K562 (cell line): ENCODE measurements at regions not wholly inside any gene's neighbourhood (a gene's known extent, or its start where the extent isn't known, plus 50 kb on each side); places are given as distances from the start of the nearest gene placed in this dataset.

Source experiments
- ATAC-seq: fragments of 200-7000 bp; cut with Tn5 transposase; 3 replicates; pipeline ENCODE4 v1.9.1; 2020; ENCODE audit warnings: moderate library complexity
- BruUV-seq: library from RNA; stranded (reverse); fragments of 400-500 nt; replicated peaks from 2 replicates; lab custom pipeline; 2021; lab: Mats Ljungman, UMichigan
- CTCF ChIA-PET: fragments of 300-600 bp; formaldehyde crosslinking; extraction: SDS; loops from one replicate; lab custom pipeline; 2021; ENCODE audit warnings: low intra/inter-chr PET ratio; lab: Yijun Ruan, JAX
- POLR2A ChIA-PET: fragments of 300-600, 350-650 bp; sonication (Branson Sonifier 250); formaldehyde crosslinking; extraction: SDS; loops from one replicate; lab custom pipeline; 2021; ENCODE audit warnings: antibody characterized with exemption, inconsistent platforms; lab: Yijun Ruan, JAX
- DNase-seq, 4 experiments: peaks; one replicate each; pipeline versions ENCODE4 v3.0.0 to v3.0.0-alpha.2; 2011 to 2018; ENCODE audit warnings: low spot score in 3 of 4, mixed read lengths in 3 of 4; ENCODE audit errors: extremely low read depth in 1 of 4
- FAIRE-seq: peaks from 2 replicates; lab custom pipeline; 2011; peaks lifted over from hg19 to GRCh38; lab: Jason Lieb, UNC
- H2AFZ ChIP-seq: 2 replicates; pipeline ENCODE4 v1.6.0; 2011; ENCODE audit warnings: low read depth, low read length, control low read depth, inconsistent platforms
- H3K27ac ChIP-seq: fragments of 200-600 bp; 3 replicates; pipeline ENCODE4 v1.8.0; 2011; ENCODE audit warnings: low read depth, mild to moderate bottlenecking, control low read depth, inconsistent platforms, low read length, moderate library complexity, mixed read lengths; ENCODE audit errors: extremely low read depth
- H3K27me3 ChIP-seq, 2 experiments: fragments of 300-600 bp in 1 of 2; 2 replicates in 1 of 2; 3 replicates in 1 of 2; pipeline versions ENCODE4 v1.6.0 to v1.8.0; 2011; ENCODE audit warnings: inconsistent platforms in 2 of 2, low read length in 2 of 2, mild to moderate bottlenecking in 1 of 2, mixed read lengths in 1 of 2, moderate library complexity in 1 of 2; ENCODE audit not compliant: control insufficient read depth in 2 of 2, insufficient read depth in 2 of 2
- H3K36me3 ChIP-seq: fragments of 300-600 bp; 3 replicates; pipeline ENCODE4 v1.8.0; 2011; ENCODE audit warnings: mild to moderate bottlenecking, low read length, inconsistent platforms; ENCODE audit not compliant: control insufficient read depth, insufficient read depth
- H3K4me1 ChIP-seq, 2 experiments: fragments of 200-600 bp in 1 of 2; replicated peaks in 1 of 2; 2 replicates in 1 of 2; 3 replicates in 1 of 2; pipeline versions ENCODE4 v1.5.1 to v1.8.0; 2011; ENCODE audit warnings: inconsistent platforms in 2 of 2, low read length in 2 of 2, mild to moderate bottlenecking in 1 of 2, mixed read lengths in 1 of 2, moderate library complexity in 1 of 2; ENCODE audit not compliant: control insufficient read depth in 2 of 2, insufficient read depth in 2 of 2
- H3K4me2 ChIP-seq: 2 replicates; pipeline ENCODE4 v1.6.1; 2011; ENCODE audit warnings: low read length, control low read depth, inconsistent platforms, mixed read lengths; ENCODE audit not compliant: insufficient read depth
- H3K4me3 ChIP-seq: fragments of 200-600 bp; sonication (generic), shearing (Covaris generic); 2 replicates; pipeline ENCODE4 v1.5.1; 2016; ENCODE audit warnings: control low read depth, inconsistent platforms
- H3K79me2 ChIP-seq: fragments of 200-600 bp; 3 replicates; pipeline ENCODE4 v1.8.0; 2011; ENCODE audit warnings: low read length, inconsistent platforms; ENCODE audit not compliant: control insufficient read depth, insufficient read depth
- H3K9ac ChIP-seq, 2 experiments: 2 replicates each; pipeline versions ENCODE4 v1.6.0 to v1.6.1; 2011; ENCODE audit warnings: low read depth in 2 of 2, low read length in 2 of 2, control low read depth in 1 of 2, inconsistent platforms in 1 of 2, mild to moderate bottlenecking in 1 of 2, mixed read lengths in 1 of 2; ENCODE audit not compliant: insufficient read depth in 1 of 2
- H3K9me1 ChIP-seq: one replicate; pipeline ENCODE4 v1.6.0; 2011; ENCODE audit warnings: inconsistent platforms, mild to moderate bottlenecking, low read length, moderate library complexity; ENCODE audit not compliant: control insufficient read depth, insufficient read depth
- H3K9me3 ChIP-seq: replicated peaks from 2 replicates; pipeline ENCODE4 v1.5.1; 2011; ENCODE audit warnings: low read depth, low read length, inconsistent platforms; ENCODE audit not compliant: control insufficient read depth, insufficient read depth
- H4K20me1 ChIP-seq: replicated peaks from 2 replicates; pipeline ENCODE4 v1.6.1; 2011; ENCODE audit warnings: low read length, inconsistent platforms, mixed read lengths; ENCODE audit not compliant: control insufficient read depth, insufficient read depth
- DACH1 ChIP-seq: fragments of 450-650 bp; IDR thresholded peaks from 2 replicates; pipeline ENCODE4 v1.6.1; 2018; ENCODE audit not compliant: partially characterized antibody
- DDX20 ChIP-seq: fragments of 450-650 bp; IDR thresholded peaks from 2 replicates; pipeline ENCODE4 v1.6.1; 2016; ENCODE audit warnings: missing genetic modification characterization, low read depth, mild to moderate bottlenecking, missing compliant biosample characterization, moderate library complexity
- ETS1 ChIP-seq: conservative IDR thresholded peaks from 2 replicates; pipeline ENCODE4 v1.6.1; 2011; ENCODE audit warnings: low read depth, mild to moderate bottlenecking, low read length; ENCODE audit not compliant: control insufficient read depth
- ETV1 ChIP-seq: fragments of 450-650 bp; conservative IDR thresholded peaks from 2 replicates; pipeline ENCODE4 v1.6.1; 2016; ENCODE audit warnings: missing genetic modification characterization, control low read depth, low read depth, missing compliant biosample characterization
- KLF10 ChIP-seq: fragments of 250-450 bp; sonication (Bioruptor Pico); IDR thresholded peaks from 2 replicates; pipeline ENCODE4 v1.6.1; 2021; ENCODE audit warnings: matching md5 sums
- MECOM ChIP-seq: fragments of 250-450 bp; sonication (Bioruptor Pico); IDR thresholded peaks from 2 replicates; pipeline ENCODE4 v1.8.0; 2022; ENCODE audit warnings: inconsistent platforms
- SIN3B ChIP-seq: fragments of 450-650 bp; IDR thresholded peaks from 2 replicates; pipeline ENCODE4 v1.6.1; 2017; ENCODE audit warnings: low read depth, mild to moderate bottlenecking, moderate library complexity
- SIRT6 ChIP-seq: IDR thresholded peaks from one replicate; pipeline ENCODE4 v1.6.1; 2012; ENCODE audit warnings: low read depth, mild to moderate bottlenecking, control low read depth, inconsistent platforms, low read length, moderate library complexity
- ZKSCAN1 ChIP-seq: fragments of 150-350 bp; IDR thresholded peaks from 2 replicates; pipeline ENCODE4 v1.6.1; 2016; ENCODE audit warnings: low read depth, low read length
- ZNF121 ChIP-seq: sonication (generic); formaldehyde crosslinking; conservative IDR thresholded peaks from 2 replicates; pipeline ENCODE4 v1.8.0; 2022; ENCODE audit warnings: missing genetic modification reagents
- ZNF444 ChIP-seq: fragments of 250-450 bp; sonication (Bioruptor Pico); IDR thresholded peaks from 2 replicates; pipeline ENCODE4 v1.4.0; 2020; ENCODE audit warnings: mild to moderate bottlenecking, moderate library complexity
- ZNF592 ChIP-seq: fragments of 450-650 bp; IDR thresholded peaks from 2 replicates; pipeline ENCODE4 v1.6.1; 2017; ENCODE audit warnings: antibody characterized with exemption, mild to moderate bottlenecking
- WGBS: fragments of 100-300 bp; shearing (Covaris generic); methylation state at CpG from one replicate; pipeline ENCODE4 v1.1.6; 2016; ENCODE audit warnings: low coverage, mixed read lengths; ENCODE audit not compliant: insufficient coverage; ENCODE audit errors: missing lambda C conversion rate; 5-methylcytosine and 5-hydroxymethylcytosine counted together
- in situ Hi-C: fragments of 300-500 bp; cut with MboI; formaldehyde crosslinking; loops from 4 replicates; pipeline ENCODE4 v1.15.0; 2018; ENCODE audit warnings: inconsistent platforms, mixed read lengths
- intact Hi-C: fragments of 100-400 bp; cut with micrococcal nuclease; formaldehyde crosslinking; loops from 2 replicates; pipeline ENCODE4 v1.14.2; 2022

- Histone ChIP-seq H3K27me3 (no peaks in the 10 kb centered on the region), H3K4me2 (no peak overlapping the region), H3K9me1 (no peaks in the 10 kb centered on the region), H3K36me3 (no peaks in the 10 kb centered on the region), H3K27ac (no peak overlapping the region), H2AFZ (peak overlapping the region; percentile 66; the same call in 1 of the 2 replicates), H3K4me3 (no peak overlapping the region), H3K9ac (no peak overlapping the region), H3K4me1 (peaks cover 12 to 28% of the 10 kb centered on the region in 2 experiments; a peak in 3 of 5 replicates), H3K9me3 (no peaks in the 10 kb centered on the region), H4K20me1 (no peaks in the 10 kb centered on the region), H3K79me2 (no peaks in the 10 kb centered on the region)
- FAIRE-seq (no peak), DNase-seq (no peak), ATAC-seq (no peak)
- POLR2A ChIA-PET = interaction anchor here (1.0 kb wide), 1 partner anchor 20 kb away, joined by 3 read pairs; no protein-coding TSS in a partner anchor
- 73% methylated on average over 6 of the region's 6 CpGs for WGBS
- intact Hi-C loops = no loop called here
- in situ Hi-C loops = no loop called here
- no TSS peak for BruUV-seq
- TF ChIP-seq ZKSCAN1 (no peak), ZNF121 (CRISPR knock-in tag) (0 out of 2 replicates have a peak, but pooled peaks have one; percentile 9)
- TF ChIP-seq, all 486 proteins: peak for 1
- CTCF ChIA-PET = no interaction called here
These were observed 630.6 kb downstream of the UQCRFS1 start for GRCh38 chr19:28582344-28582743.

- Histone ChIP-seq H3K27me3 (no peaks in the 10 kb centered on the region), H3K4me2 (no peak overlapping the region), H3K79me2 (no peaks in the 10 kb centered on the region), H3K4me3 (no peak overlapping the region), H4K20me1 (no peaks in the 10 kb centered on the region), H3K9ac (no peak overlapping the region), H3K4me1 (peaks cover 8 to 28% of the 10 kb centered on the region in 2 experiments; a peak in 3 of 5 replicates), H3K9me3 (no peaks in the 10 kb centered on the region), H3K9me1 (no peaks in the 10 kb centered on the region), H2AFZ (0 out of 2 replicates have a peak overlapping the region, but pooled peaks have one; percentile 14), H3K36me3 (no peaks in the 10 kb centered on the region), H3K27ac (no peak overlapping the region)
- POLR2A ChIA-PET = interaction anchor here (0.6 to 1.0 kb wide), 2 partner anchors 22 to 23 kb away, joined by 3 read pairs; no protein-coding TSS in a partner anchor
- FAIRE-seq (no peak), ATAC-seq (no peak), DNase-seq (no peak)
- no TSS peak for BruUV-seq
- intact Hi-C loops = no loop called here
- 63% methylated on average over 3 of the region's 4 CpGs for WGBS
- CTCF ChIA-PET = no interaction called here
- in situ Hi-C loops = no loop called here
- TF ChIP-seq ETV1 (no peak), KLF10 (CRISPR knock-in tag) (no peak), ZNF444 (CRISPR knock-in tag) (no peak), DACH1 (no peak), ZNF592 (no peak), DDX20 (tag) (no peak), SIN3B (no peak), ETS1 (no peak), MECOM (no peak), SIRT6 (no peak)
These were observed 631.5 kb downstream of the UQCRFS1 start for GRCh38 chr19:28581468-28581770.
